Epidermal melanocyte (primary cell): ENCODE measurements at regions not wholly inside any gene's neighbourhood (a gene's known extent, or its start where the extent isn't known, plus 50 kb on each side); places are given as distances from the start of the nearest gene placed in this dataset.

Experiments
- DNase-seq: peaks from one replicate; pipeline ENCODE4 v3.0.0; 2011; ENCODE audit warnings: low spot score; ENCODE audit not compliant: insufficient read length

DNA sequence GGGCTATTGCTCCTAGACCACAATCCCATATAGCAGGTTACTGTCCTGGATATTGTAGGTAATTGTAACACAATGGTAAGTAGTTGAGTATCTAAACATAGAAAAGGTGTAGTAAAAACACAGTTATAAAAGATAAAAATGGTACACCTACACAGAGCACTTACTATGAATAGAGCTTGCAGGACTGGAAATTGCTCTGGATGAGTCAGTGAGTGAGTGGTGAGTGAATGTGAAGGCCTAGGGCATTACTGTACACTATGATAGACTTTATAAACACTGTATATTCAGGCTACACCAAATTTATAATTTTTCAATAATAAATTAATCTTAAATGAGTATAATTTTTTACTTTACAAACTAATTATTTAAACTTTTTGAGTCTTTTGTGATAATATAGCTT is 425.7 kb downstream of the PABPC4L start:
- DNase-seq = no peak

GRCh38 chr4:133775469-133775868 is 426.1 kb downstream of the PABPC4L start:
- no peak for DNase-seq

DNA sequence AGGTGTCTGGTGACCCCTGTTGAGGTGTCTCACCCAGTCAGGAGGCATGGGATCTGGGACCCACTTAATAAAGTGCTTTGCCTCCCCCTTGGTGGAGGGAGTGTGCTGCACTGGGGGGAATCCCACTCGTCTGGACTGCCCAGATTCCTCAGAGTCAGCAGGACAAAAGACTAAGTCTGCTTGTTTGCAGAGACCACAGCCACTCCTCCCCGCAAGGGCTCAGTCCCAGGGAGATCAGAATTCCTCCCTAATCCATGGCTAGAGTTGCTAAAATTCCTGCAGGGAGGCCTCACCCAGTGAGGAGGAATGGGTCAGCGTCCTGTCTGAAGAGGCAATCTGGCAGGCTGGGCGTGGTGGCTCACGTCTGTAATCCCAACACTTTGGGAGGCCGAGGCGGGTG is 442.2 kb downstream of the PABPC4L start:
- DNase-seq = no peak

GRCh38 chr4:133741766-133742165 is 459.8 kb downstream of the PABPC4L start:
- no peak for DNase-seq

DNA sequence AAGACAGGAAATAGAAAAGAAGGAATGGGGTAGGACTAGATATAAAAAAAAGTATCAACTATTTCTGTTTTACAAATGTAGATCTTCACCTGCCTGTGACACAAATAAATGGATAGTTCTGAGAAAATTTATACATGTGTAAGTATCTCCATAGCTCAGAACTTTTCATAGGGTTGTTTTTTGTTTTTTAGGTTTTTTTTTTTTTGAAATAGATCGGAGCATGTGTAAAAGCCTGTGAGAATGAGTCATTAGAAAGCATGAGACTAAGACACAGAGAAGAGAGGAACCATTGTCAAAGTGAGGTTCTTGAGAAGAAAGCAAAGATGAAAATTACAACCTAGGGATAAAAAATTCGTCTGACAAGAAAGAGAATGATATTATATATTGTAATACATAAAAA is 481.6 kb downstream of the PABPC4L start:
- DNase-seq = no peak

DNA sequence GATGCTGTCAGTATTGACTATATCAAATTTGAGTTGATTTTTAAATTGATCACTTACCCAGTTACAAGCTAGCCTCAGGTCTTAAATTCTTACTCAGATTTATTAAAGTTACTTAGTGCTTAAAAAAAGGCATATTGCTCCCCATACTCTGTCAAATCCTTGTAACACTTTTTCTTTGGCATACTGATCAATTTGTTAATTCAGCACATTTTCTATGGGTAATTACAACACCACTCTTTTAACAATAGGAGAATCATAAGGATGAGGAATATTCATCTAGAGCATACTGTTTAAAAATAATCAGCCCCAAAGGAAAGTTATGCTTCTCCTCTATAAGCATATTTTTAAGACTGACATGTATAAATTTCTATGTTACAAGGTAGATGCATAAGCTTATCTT is 482.5 kb downstream of the PABPC4L start:
- DNase-seq = no peak

GRCh38 chr4:133714211-133714610 is 487.4 kb downstream of the PABPC4L start:
- no peak for DNase-seq

DNA sequence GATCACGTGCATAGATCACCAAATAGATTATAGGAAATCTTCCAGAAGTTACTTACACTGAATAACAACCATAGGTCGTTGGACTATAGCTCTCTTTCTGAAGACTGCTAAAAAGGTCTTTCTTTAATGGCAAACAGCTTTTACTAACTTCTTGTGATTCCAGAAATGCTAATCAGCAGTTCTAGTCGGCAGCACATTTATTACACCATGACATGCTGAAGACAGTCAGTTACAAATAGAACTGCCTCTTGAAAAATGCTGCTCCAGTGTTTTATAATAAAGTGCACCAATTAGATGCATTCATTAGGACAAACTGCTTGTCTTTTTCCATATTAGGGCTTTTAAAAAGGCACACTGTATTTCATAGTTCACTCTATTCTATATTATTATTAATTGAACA is 488.2 kb downstream of the PABPC4L start:
- DNase-seq = no peak

GRCh38 chr4:133711817-133712216 is 489.8 kb downstream of the PABPC4L start:
- no peak for DNase-seq

- DNase-seq = no peak
Measured at GRCh38 chr4:133694416-133694815, 507.2 kb downstream of the PABPC4L start.

DNA sequence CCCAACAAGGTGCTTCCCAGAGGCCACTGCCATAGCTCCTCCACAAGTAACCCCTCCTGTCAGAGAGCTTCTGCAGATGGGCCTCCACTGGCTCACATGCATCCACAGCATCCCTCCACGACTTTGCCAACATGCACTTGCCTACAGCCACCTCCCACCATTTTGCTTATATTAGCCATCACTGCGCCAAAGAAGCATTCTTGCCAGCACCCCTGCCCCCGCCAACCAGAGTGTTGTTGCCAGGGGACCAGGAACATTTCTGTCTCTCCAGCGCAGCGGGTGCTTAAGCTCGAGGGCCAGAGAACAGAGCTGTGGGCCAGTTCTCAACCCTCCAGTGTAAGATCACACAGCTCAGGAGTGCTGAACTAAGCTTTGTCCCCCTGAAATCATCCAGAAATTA is 517.6 kb downstream of the PABPC4L start:
- DNase-seq = no peak

- no peak for DNase-seq
Measured at GRCh38 chr4:133668061-133668851, 519.2 kb downstream of the PCDH10 start.

- no peak for DNase-seq
Measured at GRCh38 chr4:133647206-133647605, 498.1 kb downstream of the PCDH10 start.

GRCh38 chr4:133641191-133641590 is 492.1 kb downstream of the PCDH10 start:
- no peak for DNase-seq

DNA sequence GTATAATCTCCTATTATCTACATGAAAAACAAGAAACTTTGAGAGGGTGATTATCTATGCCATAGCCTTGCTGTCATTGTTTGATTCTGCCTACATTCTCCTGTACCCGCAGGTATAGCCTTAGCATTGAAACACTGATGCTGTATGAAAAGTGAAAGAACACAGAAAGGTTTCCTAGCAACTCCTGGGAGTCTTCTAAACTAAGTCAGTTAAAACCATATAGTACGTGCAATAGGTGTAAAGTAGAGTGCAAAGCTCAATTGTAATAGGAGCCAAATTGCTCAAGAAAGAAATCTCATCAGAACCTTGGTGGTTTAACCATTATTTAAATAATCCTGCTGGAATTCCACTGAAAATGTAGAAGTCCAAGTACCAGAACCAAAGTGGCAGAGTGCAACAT is 489.7 kb downstream of the PCDH10 start:
- DNase-seq = no peak

DNA sequence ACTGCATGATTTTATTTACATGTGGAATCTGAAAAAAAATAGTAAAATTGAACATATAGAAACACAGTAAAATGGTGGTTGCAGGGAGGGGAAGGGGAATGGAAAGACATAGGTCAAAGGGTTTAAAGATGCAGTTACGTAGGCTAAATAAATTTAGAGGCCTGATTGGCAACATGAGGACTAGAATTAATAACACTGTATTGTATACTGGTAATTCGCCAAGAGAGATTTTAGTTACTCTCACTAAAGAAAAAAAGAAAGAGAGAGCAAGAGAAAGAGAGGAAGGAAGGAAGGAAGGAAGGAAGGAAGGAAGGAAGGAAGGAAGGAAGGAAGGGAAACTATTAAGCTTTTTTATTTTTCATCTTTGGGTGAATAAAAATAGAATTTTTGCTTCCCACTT is 488.1 kb downstream of the PCDH10 start:
- no peak for DNase-seq

DNA sequence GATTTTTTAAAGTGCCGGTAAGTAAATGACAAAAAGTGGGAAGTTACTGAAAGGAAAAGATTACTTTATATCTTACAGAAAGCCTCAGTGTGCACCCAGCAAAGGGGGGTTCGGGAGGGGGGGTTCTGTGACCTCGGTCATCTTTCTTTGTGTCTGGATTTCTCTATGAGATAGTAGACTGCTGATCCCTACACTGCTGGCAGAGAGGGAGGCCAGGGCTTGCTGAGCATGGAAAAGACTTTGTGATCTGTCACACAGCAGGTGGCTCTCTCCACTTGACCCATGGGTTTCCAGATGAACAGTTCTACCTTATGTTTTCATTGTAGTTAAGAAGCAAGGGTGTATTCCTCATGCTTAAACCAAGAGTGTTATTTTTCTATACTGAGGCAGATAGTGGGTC is 475.6 kb downstream of the PCDH10 start:
- DNase-seq = no peak

DNA sequence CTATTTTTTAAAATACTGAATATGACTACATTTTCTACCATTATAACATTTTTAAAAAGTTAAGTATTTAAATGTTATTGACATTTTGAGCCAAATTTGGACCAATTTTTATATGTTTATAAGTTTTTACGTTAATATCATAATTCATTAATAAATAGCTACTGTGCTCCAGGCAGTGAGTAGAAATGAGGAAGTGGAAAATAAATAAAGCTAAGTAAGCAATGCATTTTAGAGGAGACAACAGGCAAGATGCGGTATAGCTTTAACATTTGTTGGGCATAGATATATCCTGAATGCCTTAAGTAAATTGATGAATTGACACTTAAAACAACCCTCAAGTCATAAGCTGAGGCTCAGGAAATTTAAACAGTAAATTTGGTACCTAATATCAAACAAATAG is 474.8 kb downstream of the PCDH10 start:
- DNase-seq = no peak

DNA sequence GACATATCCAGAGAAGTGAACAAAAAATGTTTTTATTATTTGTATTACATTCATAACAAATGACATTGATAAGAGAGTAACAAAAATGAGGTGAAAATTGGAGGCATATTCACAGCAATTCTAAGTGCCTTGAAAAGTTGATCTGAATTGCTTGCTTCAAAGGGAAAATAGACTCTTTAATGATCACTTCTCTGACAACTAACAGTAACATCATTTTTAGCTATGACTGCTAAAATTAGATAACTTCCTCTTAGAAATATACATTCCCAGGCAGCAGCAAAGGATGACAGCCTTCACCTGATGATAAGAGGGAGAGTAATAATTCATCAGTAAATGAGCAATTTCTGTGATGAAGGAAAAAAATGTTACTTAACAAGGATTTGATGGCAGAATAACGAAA is 472.5 kb downstream of the PCDH10 start:
- DNase-seq = no peak

- no peak for DNase-seq
Measured at GRCh38 chr4:133620555-133620954, 471.5 kb downstream of the PCDH10 start.

- no peak for DNase-seq
Measured at GRCh38 chr4:133618963-133619362, 469.9 kb downstream of the PCDH10 start.

DNA sequence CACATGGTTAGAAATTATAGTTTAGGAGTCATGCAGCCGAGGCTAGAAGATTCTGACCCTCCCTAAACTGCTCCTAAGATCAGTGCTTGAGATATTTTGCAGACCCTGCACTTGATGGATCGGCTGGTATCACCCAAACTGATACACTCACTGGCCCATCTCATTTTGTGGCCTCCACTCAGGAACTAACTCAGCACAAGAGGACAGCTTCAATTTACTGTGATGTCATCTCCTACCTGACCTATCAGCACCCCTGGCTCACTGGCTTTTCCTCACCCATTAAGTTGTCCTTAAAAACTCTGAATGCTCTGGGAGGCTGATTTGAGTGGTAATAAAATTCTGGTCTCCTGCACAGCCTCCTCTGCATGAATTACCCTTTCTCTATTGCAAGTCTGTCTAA is 450.9 kb downstream of the PCDH10 start:
- no peak for DNase-seq

DNA sequence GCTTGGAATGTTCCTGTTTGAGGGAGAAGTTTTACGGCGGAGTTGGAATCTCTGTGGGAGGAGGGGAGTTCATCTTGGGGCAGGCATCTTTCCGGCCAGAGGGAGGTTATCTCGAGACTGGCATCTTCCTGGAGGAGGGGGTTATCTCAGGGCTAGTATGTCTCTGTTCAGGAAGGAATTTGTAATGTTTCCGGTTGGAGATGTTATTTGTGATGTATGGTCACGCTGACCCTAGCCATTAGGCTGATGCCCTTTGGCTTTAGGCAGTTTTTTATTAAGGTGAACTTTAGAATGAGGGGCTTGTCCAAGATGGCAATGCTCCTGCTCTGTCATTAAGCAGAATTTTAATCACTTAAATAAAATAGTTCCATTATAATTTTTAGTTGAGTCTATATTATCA is 449.7 kb downstream of the PCDH10 start:
- DNase-seq = no peak

GRCh38 chr4:133597251-133597650 is 448.2 kb downstream of the PCDH10 start:
- no peak for DNase-seq
